IPS DF 6.9 (cell line): ENCODE measurements at regions not wholly inside any gene's neighbourhood (a gene's known extent, or its start where the extent isn't known, plus 50 kb on each side); places are given as distances from the start of the nearest gene placed in this dataset.

Experiments
- DNase-seq: peaks from one replicate; pipeline ENCODE4 v3.0.0-alpha.2; 2013; ENCODE audit warnings: low read depth, low spot score
- H3K27ac ChIP-seq: one replicate; pipeline ENCODE4 v1.5.1; 2013; ENCODE audit warnings: low read length, control low read depth
- H3K27me3 ChIP-seq: 2 replicates; pipeline ENCODE4 v1.6.1; 2013; ENCODE audit warnings: mild to moderate bottlenecking, low read length; ENCODE audit not compliant: control insufficient read depth, insufficient read depth
- H3K36me3 ChIP-seq: 2 replicates; pipeline ENCODE4 v1.6.1; 2013; ENCODE audit warnings: low read length; ENCODE audit not compliant: control insufficient read depth, insufficient read depth
- H3K4me1 ChIP-seq: 2 replicates; pipeline ENCODE4 v1.6.1; 2013; ENCODE audit warnings: low read length; ENCODE audit not compliant: control insufficient read depth, insufficient read depth
- H3K4me3 ChIP-seq: 2 replicates; pipeline ENCODE4 v1.5.1; 2013; ENCODE audit warnings: mild to moderate bottlenecking, low read length
- H3K9me3 ChIP-seq: 2 replicates; pipeline ENCODE4 v1.6.1; 2013; ENCODE audit warnings: low read length, inconsistent platforms; ENCODE audit not compliant: control insufficient read depth, insufficient read depth
- whole genome bisulfite sequencing: extraction: QIAGEN DNeasy Blood & Tissue Kit; methylation state at CpG from one replicate; pipeline ENCODE4 v1.1.7; 2013; ENCODE audit warnings: mixed read lengths, missing lambda C conversion rate; ENCODE audit not compliant: insufficient read length, insufficient coverage; 5-methylcytosine and 5-hydroxymethylcytosine counted together

- H3K4me1 ChIP-seq: no peaks in the 10 kb centered on the region
These were observed 373.1 kb downstream of the TMEM114 start for GRCh38 chr16:8217201-8217600.

GRCh38 chr16:8204769-8205168, 385.5 kb downstream of the TMEM114 start:
- no CpG with 5 or more reads among the region's 1 CpG for WGBS
- no peaks in the 10 kb centered on the region for H3K4me1 ChIP-seq

More at GRCh38 chr16:8217201-8217600, 373.1 kb downstream of the TMEM114 start:
- H3K36me3 ChIP-seq: no peaks in the 10 kb centered on the region
- no peak for DNase-seq
- H3K4me3 ChIP-seq: no peak overlapping the region
- WGBS: no CpG with 5 or more reads among the region's 2 CpGs
- H3K27ac ChIP-seq: no peak overlapping the region
- no peaks in the 10 kb centered on the region for H3K27me3 ChIP-seq
- 0 out of 2 replicates have a peak, but pooled peaks cover 1% of the 10 kb centered on the region for H3K9me3 ChIP-seq

GRCh38 chr16:8204096-8204495, 386.2 kb downstream of the TMEM114 start:
- WGBS: no CpG with 5 or more reads among the region's 4 CpGs

More at GRCh38 chr16:8204769-8205168, 385.5 kb downstream of the TMEM114 start:
- Histone ChIP-seq H3K4me3 (no peak overlapping the region), H3K36me3 (no peaks in the 10 kb centered on the region), H3K27ac (no peak overlapping the region), H3K27me3 (no peaks in the 10 kb centered on the region), H3K9me3 (peaks cover 2% of the 10 kb centered on the region; the same call in 1 of the 2 replicates)
- no peak for DNase-seq

GRCh38 chr16:8203101-8203500, 387.2 kb downstream of the TMEM114 start:
- WGBS: no CpG with 5 or more reads among the region's 2 CpGs
- H3K9me3 ChIP-seq: peaks cover 2% of the 10 kb centered on the region; the same call in 1 of the 2 replicates
- H3K27ac ChIP-seq: no peak overlapping the region
- DNase-seq: no peak
- no peak overlapping the region for H3K4me3 ChIP-seq
- H3K36me3 ChIP-seq: no peaks in the 10 kb centered on the region
- no peaks in the 10 kb centered on the region for H3K27me3 ChIP-seq
- no peaks in the 10 kb centered on the region; the same call in 1 of the 2 replicates for H3K4me1 ChIP-seq

More at GRCh38 chr16:8204096-8204495, 386.2 kb downstream of the TMEM114 start:
- no peak for DNase-seq
- Histone ChIP-seq H3K36me3 (no peaks in the 10 kb centered on the region), H3K27ac (no peak overlapping the region), H3K9me3 (peaks cover 2% of the 10 kb centered on the region; the same call in 1 of the 2 replicates), H3K4me3 (no peak overlapping the region), H3K27me3 (no peaks in the 10 kb centered on the region), H3K4me1 (no peaks in the 10 kb centered on the region; the same call in 1 of the 2 replicates)

GRCh38 chr16:8200839-8201238, 389.5 kb downstream of the TMEM114 start:
- peaks cover 2% of the 10 kb centered on the region; the same call in 1 of the 2 replicates for H3K9me3 ChIP-seq
- no peak overlapping the region for H3K27ac ChIP-seq
- no CpG with 5 or more reads among the region's 2 CpGs for WGBS
- no peak overlapping the region for H3K4me3 ChIP-seq
- no peaks in the 10 kb centered on the region for H3K36me3 ChIP-seq
- no peak for DNase-seq
- H3K27me3 ChIP-seq: no peaks in the 10 kb centered on the region
- no peaks in the 10 kb centered on the region; the same call in 1 of the 2 replicates for H3K4me1 ChIP-seq

GRCh38 chr16:8199390-8199789, 390.9 kb downstream of the TMEM114 start:
- Histone ChIP-seq H3K36me3 (no peaks in the 10 kb centered on the region), H3K27me3 (no peaks in the 10 kb centered on the region), H3K4me3 (no peak overlapping the region), H3K4me1 (no peaks in the 10 kb centered on the region; the same call in 1 of the 2 replicates), H3K9me3 (peaks cover 2% of the 10 kb centered on the region; the same call in 1 of the 2 replicates), H3K27ac (no peak overlapping the region)
- DNase-seq: no peak
- no CpG with 5 or more reads among the region's 5 CpGs for WGBS

GRCh38 chr16:8194794-8195193, 395.5 kb downstream of the TMEM114 start:
- peaks cover 2% of the 10 kb centered on the region; the same call in 1 of the 2 replicates for H3K9me3 ChIP-seq
- H3K36me3 ChIP-seq: no peaks in the 10 kb centered on the region
- WGBS: no CpG with 5 or more reads among the region's 2 CpGs
- no peak for DNase-seq
- no peak overlapping the region for H3K27ac ChIP-seq
- no peak overlapping the region for H3K4me3 ChIP-seq
- no peaks in the 10 kb centered on the region for H3K27me3 ChIP-seq
- no peaks in the 10 kb centered on the region; the same call in 1 of the 2 replicates for H3K4me1 ChIP-seq

- Histone ChIP-seq H3K9me3 (no peaks in the 10 kb centered on the region; the same call in 1 of the 2 replicates), H3K27ac (no peak overlapping the region), H3K27me3 (no peaks in the 10 kb centered on the region), H3K36me3 (no peaks in the 10 kb centered on the region), H3K4me3 (no peak overlapping the region), H3K4me1 (no peaks in the 10 kb centered on the region)
- no peak for DNase-seq
- no CpG with 5 or more reads among the region's 8 CpGs for WGBS
These were observed 401.5 kb downstream of the TMEM114 start for GRCh38 chr16:8188841-8189240.

- 88% methylated on average over 1 of the region's 5 CpGs for WGBS
- DNase-seq: no peak
- Histone ChIP-seq H3K36me3 (no peaks in the 10 kb centered on the region), H3K27me3 (no peaks in the 10 kb centered on the region), H3K27ac (no peak overlapping the region), H3K4me3 (no peak overlapping the region), H3K9me3 (no peaks in the 10 kb centered on the region; the same call in 1 of the 2 replicates), H3K4me1 (no peaks in the 10 kb centered on the region)
These were observed 402.4 kb downstream of the TMEM114 start for GRCh38 chr16:8187782-8188372.

GRCh38 chr16:8184854-8185253, 405.5 kb downstream of the TMEM114 start:
- H3K27ac ChIP-seq: no peak overlapping the region
- H3K36me3 ChIP-seq: no peaks in the 10 kb centered on the region
- H3K9me3 ChIP-seq: no peaks in the 10 kb centered on the region; the same call in 1 of the 2 replicates
- no peaks in the 10 kb centered on the region for H3K27me3 ChIP-seq
- DNase-seq: no peak
- H3K4me1 ChIP-seq: no peaks in the 10 kb centered on the region
- H3K4me3 ChIP-seq: no peak overlapping the region
- WGBS: no CpG with 5 or more reads among the region's 1 CpG
